ENCODE measurements at regions not wholly inside any gene's neighbourhood (a gene's known extent, or its start where the extent isn't known, plus 50 kb on each side); places are given as distances from the start of the nearest gene placed in this dataset.

DNA sequence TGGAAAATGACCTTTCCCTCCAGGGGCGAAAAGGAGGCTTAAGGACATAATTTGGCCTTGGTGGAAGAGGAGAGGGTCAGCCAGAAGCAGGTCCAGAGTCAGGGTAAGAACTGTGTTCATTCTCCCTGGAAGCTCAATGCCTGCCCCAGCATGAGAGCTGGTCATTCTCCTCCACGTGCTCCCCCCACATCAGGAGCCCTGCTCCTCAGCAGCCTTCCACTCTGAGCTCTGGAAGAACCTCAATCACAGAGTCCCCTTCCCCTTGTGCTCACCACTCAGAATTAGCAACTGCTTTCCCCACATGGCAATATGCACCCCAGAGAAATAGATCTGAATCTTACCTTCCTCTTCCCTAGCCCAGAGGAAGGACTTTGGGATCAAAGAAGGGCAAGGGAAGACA lies 115.4 kb downstream of the TMEM200C start:
- in situ Hi-C loops (cut with MboI; ENCODE audit: low pct_unique_long_range_greater_than_20kb, low sequenced_read_pairs, unreplicated experiment), result no loop called here

DNA sequence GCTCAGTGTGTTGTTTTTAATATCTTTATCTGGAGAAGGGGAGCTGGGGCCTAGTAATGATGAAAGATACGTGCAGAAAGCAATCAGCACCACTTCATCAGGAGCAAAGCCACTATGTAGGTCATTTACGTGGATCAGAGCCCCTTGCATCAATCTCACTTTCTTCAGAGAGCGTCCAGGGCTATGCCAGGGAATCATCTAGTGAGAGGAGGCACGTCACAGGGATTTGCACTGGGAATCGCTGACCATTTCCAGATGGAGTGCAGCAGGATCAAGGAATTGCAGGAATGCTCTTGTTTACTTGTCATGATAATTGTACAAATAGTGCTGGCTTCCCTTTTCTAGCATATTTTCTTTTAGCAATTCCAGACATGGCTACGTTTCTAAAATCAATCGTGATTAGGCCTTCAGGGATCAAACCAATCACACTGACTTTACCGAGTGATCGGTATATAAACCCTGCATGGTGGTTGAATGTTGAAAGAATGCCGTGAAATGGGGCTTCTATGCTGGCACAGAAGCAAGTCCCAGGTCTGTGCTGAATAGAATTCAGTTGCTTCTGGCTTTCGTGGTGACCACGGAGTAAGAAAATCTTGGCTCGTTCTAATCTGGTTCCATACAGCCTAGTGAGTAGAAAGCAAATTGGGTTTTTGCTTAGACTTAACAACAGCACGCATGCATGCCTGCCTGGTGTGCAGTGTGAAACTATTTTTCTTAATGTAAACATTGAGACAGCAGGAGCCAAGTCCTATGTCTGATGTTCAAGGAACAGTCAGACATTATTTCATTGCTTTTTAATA lies 122.8 kb downstream of the TMEM200C start:
- DNase-seq (ENCODE audit: low spot score), result no peak
- in situ Hi-C loops (cut with MboI; ENCODE audit: low pct_unique_long_range_greater_than_20kb, low sequenced_read_pairs, unreplicated experiment), result no loop called here
- TF ChIP-seq, protein P1, sequence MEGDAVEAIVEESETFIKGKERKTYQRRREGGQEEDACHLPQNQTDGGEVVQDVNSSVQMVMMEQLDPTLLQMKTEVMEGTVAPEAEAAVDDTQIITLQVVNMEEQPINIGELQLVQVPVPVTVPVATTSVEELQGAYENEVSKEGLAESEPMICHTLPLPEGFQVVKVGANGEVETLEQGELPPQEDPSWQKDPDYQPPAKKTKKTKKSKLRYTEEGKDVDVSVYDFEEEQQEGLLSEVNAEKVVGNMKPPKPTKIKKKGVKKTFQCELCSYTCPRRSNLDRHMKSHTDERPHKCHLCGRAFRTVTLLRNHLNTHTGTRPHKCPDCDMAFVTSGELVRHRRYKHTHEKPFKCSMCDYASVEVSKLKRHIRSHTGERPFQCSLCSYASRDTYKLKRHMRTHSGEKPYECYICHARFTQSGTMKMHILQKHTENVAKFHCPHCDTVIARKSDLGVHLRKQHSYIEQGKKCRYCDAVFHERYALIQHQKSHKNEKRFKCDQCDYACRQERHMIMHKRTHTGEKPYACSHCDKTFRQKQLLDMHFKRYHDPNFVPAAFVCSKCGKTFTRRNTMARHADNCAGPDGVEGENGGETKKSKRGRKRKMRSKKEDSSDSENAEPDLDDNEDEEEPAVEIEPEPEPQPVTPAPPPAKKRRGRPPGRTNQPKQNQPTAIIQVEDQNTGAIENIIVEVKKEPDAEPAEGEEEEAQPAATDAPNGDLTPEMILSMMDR (IDR thresholded peaks at IDR 0.05; ENCODE audit: extremely low read depth, insufficient read depth, missing control alignments), result no peak

More for the DNA sequence above, 115.4 kb downstream of the TMEM200C start:
- DNase-seq (ENCODE audit: low spot score), result no peak
- TF ChIP-seq, protein P1 (IDR thresholded peaks at IDR 0.05; ENCODE audit: extremely low read depth, insufficient read depth, missing control alignments), result no peak

DNA sequence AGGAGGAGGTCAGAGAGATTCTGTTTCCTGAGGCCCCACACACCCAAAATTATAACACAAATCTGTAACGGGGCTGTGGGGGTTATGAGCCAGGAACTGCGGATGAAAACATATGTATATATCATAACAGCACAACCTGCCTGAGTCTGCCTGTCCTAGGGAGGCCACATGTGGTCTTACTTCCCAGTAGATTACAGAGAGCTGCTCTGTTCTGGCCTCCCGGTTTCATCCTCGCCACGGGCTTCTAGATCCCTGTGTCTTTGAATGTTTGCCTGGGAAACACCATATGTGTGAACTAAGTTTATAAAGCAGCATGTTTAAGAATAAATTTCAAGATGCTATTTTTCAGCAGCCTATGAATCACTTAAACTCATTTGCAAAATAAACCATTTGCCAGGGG lies 124.0 kb downstream of the TMEM200C start:
- no peak for DNase-seq (ENCODE audit: low spot score)
- TF ChIP-seq, protein P1 (IDR thresholded peaks at IDR 0.05; ENCODE audit: extremely low read depth, insufficient read depth, missing control alignments), result no peak
- in situ Hi-C loops (cut with MboI; ENCODE audit: low pct_unique_long_range_greater_than_20kb, low sequenced_read_pairs, unreplicated experiment), result no loop called here

DNA sequence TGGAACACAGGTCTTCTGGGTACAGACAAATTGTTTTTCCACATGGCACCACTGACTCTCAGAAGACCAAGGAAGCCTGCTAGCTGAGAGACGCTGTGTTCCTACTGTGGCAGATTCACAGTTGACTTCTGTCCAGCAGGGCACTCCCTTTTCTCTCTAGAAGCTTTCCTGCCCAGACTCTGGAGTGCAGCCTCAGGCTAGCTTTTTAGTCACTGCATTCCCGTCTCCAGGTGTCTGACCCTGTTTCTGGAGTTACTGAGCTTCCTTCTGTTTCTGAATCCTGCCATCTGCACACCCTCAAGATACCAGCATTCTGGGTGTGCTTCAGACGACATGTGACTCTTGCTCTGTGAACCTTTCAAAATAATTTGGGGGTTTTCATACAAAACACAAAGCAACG lies 125.1 kb downstream of the TMEM200C start:
- DNase-seq (ENCODE audit: low spot score), result no peak
- TF ChIP-seq, protein P1 (IDR thresholded peaks at IDR 0.05; ENCODE audit: extremely low read depth, insufficient read depth, missing control alignments), result no peak
- in situ Hi-C loops (cut with MboI; ENCODE audit: low pct_unique_long_range_greater_than_20kb, low sequenced_read_pairs, unreplicated experiment), result no loop called here

DNA sequence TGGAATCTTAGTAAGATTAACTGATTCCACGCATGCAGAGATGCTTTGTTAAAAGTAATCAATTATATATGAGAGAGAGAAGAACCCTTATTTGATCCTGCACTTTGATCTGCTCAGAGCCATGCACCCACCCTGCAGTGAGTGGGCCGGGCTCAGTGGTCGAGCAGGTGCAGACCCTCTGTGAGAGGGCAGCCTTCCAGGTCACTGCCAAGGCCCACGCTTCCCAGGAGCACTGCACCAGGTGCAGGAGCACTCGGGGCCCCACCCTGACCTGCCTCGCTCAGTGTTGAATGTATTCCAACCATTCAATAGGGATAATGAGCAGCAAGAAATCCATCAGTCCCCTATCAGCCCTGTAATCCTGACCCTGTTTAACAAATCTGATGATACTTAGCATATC lies 126.9 kb downstream of the TMEM200C start:
- in situ Hi-C loops (cut with MboI; ENCODE audit: low pct_unique_long_range_greater_than_20kb, low sequenced_read_pairs, unreplicated experiment), result no loop called here

DNA sequence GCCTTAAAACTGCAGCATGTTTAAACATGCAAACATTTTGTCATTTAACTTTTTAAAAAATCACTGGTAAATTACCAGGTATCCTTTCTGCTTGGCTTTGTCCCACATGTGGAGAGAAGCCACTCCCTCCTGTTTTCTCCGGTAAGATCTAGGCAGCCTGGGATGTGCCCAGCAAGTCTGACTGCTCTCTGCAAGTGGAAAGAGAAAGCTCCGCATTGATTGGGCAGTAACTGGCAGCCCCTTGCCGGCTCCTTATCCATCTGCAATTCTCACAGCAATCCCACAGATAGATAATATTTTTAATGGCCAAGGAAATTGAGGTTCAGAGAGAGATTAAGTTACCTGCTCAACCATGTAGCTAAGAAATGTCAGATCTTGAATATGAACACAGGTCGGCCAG lies 136.1 kb downstream of the TMEM200C start:
- in situ Hi-C loops (cut with MboI; ENCODE audit: low pct_unique_long_range_greater_than_20kb, low sequenced_read_pairs, unreplicated experiment), result no loop called here
- DNase-seq (ENCODE audit: low spot score), result no peak

More for the DNA sequence above, 126.9 kb downstream of the TMEM200C start:
- TF ChIP-seq, protein P1 (IDR thresholded peaks at IDR 0.05; ENCODE audit: extremely low read depth, insufficient read depth, missing control alignments), result no peak
- no peak for DNase-seq (ENCODE audit: low spot score)

More for the DNA sequence above, 136.1 kb downstream of the TMEM200C start:
- TF ChIP-seq, protein P1 (IDR thresholded peaks at IDR 0.05; ENCODE audit: extremely low read depth, insufficient read depth, missing control alignments), result no peak
